PC-3 (cell line): ENCODE measurements at regions not wholly inside any gene's neighbourhood (a gene's known extent, or its start where the extent isn't known, plus 50 kb on each side); places are given as distances from the start of the nearest gene placed in this dataset.
"Not testable (repeated sequence)": the region's sequence is repeated elsewhere in the genome, so short reads cannot be mapped to it uniquely, and the experiment has no call there.

ENCODE experiments used
- ATAC-seq: fragments of 200-7000 bp; cut with Tn5 transposase; 2 replicates; pipeline ENCODE4 v1.9.1; 2020; ENCODE audit warnings: mild to moderate bottlenecking, moderate library complexity
- BruUV-seq: library from RNA; stranded (reverse); fragments of 400-500 nt; replicated peaks from 2 replicates; lab custom pipeline; 2021; lab: Mats Ljungman, UMichigan
- CTCF ChIA-PET: fragments of 300-600 bp; sonication (Branson Sonifier 250); formaldehyde crosslinking; loops from one replicate; lab custom pipeline; 2022; ENCODE audit warnings: antibody characterized with exemption; lab: Charles Lee
- POLR2A ChIA-PET: fragments of 300-600 bp; sonication (Branson Sonifier 250); formaldehyde crosslinking; loops from one replicate; lab custom pipeline; 2022; ENCODE audit warnings: antibody characterized with exemption; ENCODE audit not compliant: unreplicated experiment; lab: Charles Lee
- DNase-seq: peaks from one replicate; pipeline ENCODE4 v3.0.0-alpha.2; 2015
- H2AFZ ChIP-seq: fragments of 300-600 bp; sonication (generic); 2 replicates; pipeline ENCODE4 v1.6.0; 2016; ENCODE audit warnings: antibody characterized with exemption, low read length
- H3F3A ChIP-seq: fragments of 300-600 bp; sonication (generic); one replicate; pipeline ENCODE4 v1.6.0; 2017; ENCODE audit warnings: antibody characterized with exemption, low read length, control low read depth, mild to moderate bottlenecking; ENCODE audit not compliant: unreplicated experiment
- H3K27ac ChIP-seq: fragments of 300-600 bp; sonication (generic); 2 replicates; pipeline ENCODE4 v1.5.1; 2016; ENCODE audit warnings: mild to moderate bottlenecking, low read length
- H3K27me3 ChIP-seq: fragments of 300-600 bp; sonication (generic); 2 replicates; pipeline ENCODE4 v1.6.1; 2016; ENCODE audit warnings: low read length, mixed read lengths
- H3K36me3 ChIP-seq: fragments of 300-600 bp; sonication (generic); 2 replicates; pipeline ENCODE4 v1.6.1; 2016; ENCODE audit warnings: low read depth, mixed run types, low read length, mixed read lengths
- H3K4me1 ChIP-seq: fragments of 300-600 bp; sonication (generic); 2 replicates; pipeline ENCODE4 v1.5.1; 2016; ENCODE audit warnings: low read length; ENCODE audit not compliant: insufficient read depth
- H3K4me2 ChIP-seq: fragments of 300-600 bp; sonication (generic); 2 replicates; pipeline ENCODE4 v1.6.0; 2016; ENCODE audit warnings: low read length
- H3K4me3 ChIP-seq: fragments of 300-600 bp; sonication (generic); 2 replicates; pipeline ENCODE4 v1.5.1; 2016; ENCODE audit warnings: mild to moderate bottlenecking, low read length, mixed read lengths
- H3K79me2 ChIP-seq: fragments of 300-600 bp; sonication (generic); 2 replicates; pipeline ENCODE4 v1.6.1; 2017; ENCODE audit warnings: low read length, mixed read lengths
- H3K9ac ChIP-seq: fragments of 300-600 bp; sonication (generic); 2 replicates; pipeline ENCODE4 v1.6.0; 2016; ENCODE audit warnings: mild to moderate bottlenecking, low read length
- H3K9me2 ChIP-seq: fragments of 300-600 bp; sonication (generic); replicated peaks from 2 replicates; pipeline ENCODE4 v1.6.1; 2016; ENCODE audit warnings: mixed run types, low read length, mixed read lengths
- H3K9me3 ChIP-seq: fragments of 300-600 bp; sonication (generic); 2 replicates; pipeline ENCODE4 v1.6.1; 2016; ENCODE audit warnings: low read length, mixed read lengths
- H4K20me1 ChIP-seq: fragments of 300-600 bp; sonication (generic); 2 replicates; pipeline ENCODE4 v1.6.1; 2016; ENCODE audit warnings: low read length, mixed read lengths
- EZH2 ChIP-seq: fragments of 300-600 bp; sonication (generic); IDR thresholded peaks from one replicate; pipeline ENCODE4 v1.6.1; 2017; ENCODE audit warnings: antibody characterized with exemption, mild to moderate bottlenecking, low read length; ENCODE audit not compliant: unreplicated experiment
- EZH2phosphoT487 ChIP-seq: fragments of 300-600 bp; sonication (generic); IDR thresholded peaks from 2 replicates; pipeline ENCODE4 v1.6.1; 2018; ENCODE audit warnings: mild to moderate bottlenecking, antibody characterized with exemption, low read length, borderline replicate concordance
- intact Hi-C: fragments of 100-400 bp; cut with micrococcal nuclease; formaldehyde crosslinking; loops from 2 replicates; pipeline ENCODE4 v1.9.0; 2023
- TF ChIP-seq, protein P1 (sequence below): fragments of 300-600 bp; sonication (generic); conservative IDR thresholded peaks from 2 replicates; pipeline ENCODE4 v1.5.1; 2017; ENCODE audit warnings: antibody characterized with exemption, low read depth, mild to moderate bottlenecking, low read length

DNA sequence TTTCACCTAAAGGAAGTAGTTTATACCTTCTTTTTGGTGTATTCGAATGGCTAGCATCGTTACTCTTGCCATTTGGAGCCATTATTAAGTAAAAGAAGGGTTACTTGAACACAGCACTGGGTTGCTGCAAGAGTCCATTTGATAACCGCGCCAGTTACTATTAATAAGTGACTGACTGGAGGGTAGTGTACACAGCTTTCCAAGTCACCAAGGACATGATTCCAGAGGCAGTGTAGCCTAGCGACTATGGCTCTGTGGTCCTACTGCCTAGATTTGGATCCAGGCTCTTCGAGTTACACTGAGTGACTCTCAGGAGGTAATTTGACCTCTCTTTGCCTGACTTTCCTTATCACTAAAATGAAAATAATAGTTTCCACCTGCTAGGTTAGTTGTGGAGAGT, 206.8 kb downstream of the MEIS1 start:
- CTCF ChIA-PET, result no interaction called here
- no peak for ATAC-seq

GRCh38 chr2:66648081-66648480, 213.2 kb downstream of the MEIS1 start:
- BruUV-seq, H3K27ac ChIP-seq, H2AFZ ChIP-seq, H3K4me2 ChIP-seq, intact Hi-C loops, H3K9me2 ChIP-seq, H3K36me3 ChIP-seq, DNase-seq, H3K9me3 ChIP-seq, H4K20me1 ChIP-seq, H3F3A ChIP-seq, ATAC-seq, H3K9ac ChIP-seq, H3K4me3 ChIP-seq, CTCF ChIA-PET, H3K4me1 ChIP-seq, POLR2A ChIA-PET, H3K79me2 ChIP-seq: not testable (repeated sequence)
- peaks cover 38% of the 10 kb centered on the region for H3K27me3 ChIP-seq

More for the DNA sequence above, 206.8 kb downstream of the MEIS1 start:
- Histone ChIP-seq H3K9me3 (no peaks in the 10 kb centered on the region), H3K9me2 (no peaks in the 10 kb centered on the region), H3K27me3 (peaks cover 36% of the 10 kb centered on the region; the same call in 1 of the 2 replicates), H3K4me1 (no peaks in the 10 kb centered on the region), H3K36me3 (no peaks in the 10 kb centered on the region), H3K4me2 (no peak overlapping the region), H3F3A (no peaks in the 10 kb centered on the region), H3K9ac (no peak overlapping the region), H3K4me3 (no peak overlapping the region), H2AFZ (no peak overlapping the region), H3K27ac (no peak overlapping the region), H4K20me1 (no peaks in the 10 kb centered on the region), H3K79me2 (no peaks in the 10 kb centered on the region)
- no peak for DNase-seq
- POLR2A ChIA-PET, result no interaction called here
- intact Hi-C loops, result no loop called here
- TF ChIP-seq, protein P1, sequence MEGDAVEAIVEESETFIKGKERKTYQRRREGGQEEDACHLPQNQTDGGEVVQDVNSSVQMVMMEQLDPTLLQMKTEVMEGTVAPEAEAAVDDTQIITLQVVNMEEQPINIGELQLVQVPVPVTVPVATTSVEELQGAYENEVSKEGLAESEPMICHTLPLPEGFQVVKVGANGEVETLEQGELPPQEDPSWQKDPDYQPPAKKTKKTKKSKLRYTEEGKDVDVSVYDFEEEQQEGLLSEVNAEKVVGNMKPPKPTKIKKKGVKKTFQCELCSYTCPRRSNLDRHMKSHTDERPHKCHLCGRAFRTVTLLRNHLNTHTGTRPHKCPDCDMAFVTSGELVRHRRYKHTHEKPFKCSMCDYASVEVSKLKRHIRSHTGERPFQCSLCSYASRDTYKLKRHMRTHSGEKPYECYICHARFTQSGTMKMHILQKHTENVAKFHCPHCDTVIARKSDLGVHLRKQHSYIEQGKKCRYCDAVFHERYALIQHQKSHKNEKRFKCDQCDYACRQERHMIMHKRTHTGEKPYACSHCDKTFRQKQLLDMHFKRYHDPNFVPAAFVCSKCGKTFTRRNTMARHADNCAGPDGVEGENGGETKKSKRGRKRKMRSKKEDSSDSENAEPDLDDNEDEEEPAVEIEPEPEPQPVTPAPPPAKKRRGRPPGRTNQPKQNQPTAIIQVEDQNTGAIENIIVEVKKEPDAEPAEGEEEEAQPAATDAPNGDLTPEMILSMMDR, result no peak
- no peak for TF ChIP-seq EZH2
- TF ChIP-seq EZH2phosphoT487, result no peak
- BruUV-seq, result no TSS peak

- no peaks in the 10 kb centered on the region for H3K4me1 ChIP-seq
- H3K27me3 ChIP-seq, result peaks cover 45% of the 10 kb centered on the region
- intact Hi-C loops, result no loop called here
- no peak overlapping the region for H3K27ac ChIP-seq
- CTCF ChIA-PET, result no interaction called here
- H3K4me2 ChIP-seq, result no peak overlapping the region
- H3K9ac ChIP-seq, result no peak overlapping the region
- no peaks in the 10 kb centered on the region for H3K36me3 ChIP-seq
- H3K4me3 ChIP-seq, result no peak overlapping the region
- POLR2A ChIA-PET, result no interaction called here
- DNase-seq, result no peak
- no peaks in the 10 kb centered on the region for H3K79me2 ChIP-seq
- no peaks in the 10 kb centered on the region for H3K9me3 ChIP-seq
- H4K20me1 ChIP-seq, result no peaks in the 10 kb centered on the region
- TF ChIP-seq EZH2phosphoT487, result no peak
- no TSS peak for BruUV-seq
- H3K9me2 ChIP-seq, result no peaks in the 10 kb centered on the region
- no peak for ATAC-seq
- H3F3A ChIP-seq, result no peaks in the 10 kb centered on the region
- H2AFZ ChIP-seq, result no peak overlapping the region
Measured at GRCh38 chr2:66649006-66649405, 214.1 kb downstream of the MEIS1 start.

GRCh38 chr2:66651295-66651694, 216.4 kb downstream of the MEIS1 start:
- Histone ChIP-seq H3K4me2 (no peak overlapping the region), H3K9me3 (no peaks in the 10 kb centered on the region), H3K27me3 (peaks cover 61% of the 10 kb centered on the region), H3F3A (no peaks in the 10 kb centered on the region), H3K27ac (no peak overlapping the region), H4K20me1 (no peaks in the 10 kb centered on the region), H3K4me3 (no peak overlapping the region), H3K9ac (no peak overlapping the region), H3K4me1 (no peaks in the 10 kb centered on the region), H2AFZ (no peak overlapping the region), H3K9me2 (no peaks in the 10 kb centered on the region), H3K79me2 (no peaks in the 10 kb centered on the region), H3K36me3 (no peaks in the 10 kb centered on the region)
- CTCF ChIA-PET, result no interaction called here
- POLR2A ChIA-PET, result no interaction called here
- no TSS peak for BruUV-seq
- DNase-seq, result no peak
- ATAC-seq, result no peak
- intact Hi-C loops, result no loop called here
- TF ChIP-seq, protein P1, result no peak
- TF ChIP-seq EZH2phosphoT487 (no peak), EZH2 (no peak)
